ENCODE measurements at regions not wholly inside any gene's neighbourhood (a gene's known extent, or its start where the extent isn't known, plus 50 kb on each side); places are given as distances from the start of the nearest gene placed in this dataset.
"Not testable (repeated sequence)": the region's sequence is repeated elsewhere in the genome, so short reads cannot be mapped to it uniquely, and the experiment has no call there.

DNA sequence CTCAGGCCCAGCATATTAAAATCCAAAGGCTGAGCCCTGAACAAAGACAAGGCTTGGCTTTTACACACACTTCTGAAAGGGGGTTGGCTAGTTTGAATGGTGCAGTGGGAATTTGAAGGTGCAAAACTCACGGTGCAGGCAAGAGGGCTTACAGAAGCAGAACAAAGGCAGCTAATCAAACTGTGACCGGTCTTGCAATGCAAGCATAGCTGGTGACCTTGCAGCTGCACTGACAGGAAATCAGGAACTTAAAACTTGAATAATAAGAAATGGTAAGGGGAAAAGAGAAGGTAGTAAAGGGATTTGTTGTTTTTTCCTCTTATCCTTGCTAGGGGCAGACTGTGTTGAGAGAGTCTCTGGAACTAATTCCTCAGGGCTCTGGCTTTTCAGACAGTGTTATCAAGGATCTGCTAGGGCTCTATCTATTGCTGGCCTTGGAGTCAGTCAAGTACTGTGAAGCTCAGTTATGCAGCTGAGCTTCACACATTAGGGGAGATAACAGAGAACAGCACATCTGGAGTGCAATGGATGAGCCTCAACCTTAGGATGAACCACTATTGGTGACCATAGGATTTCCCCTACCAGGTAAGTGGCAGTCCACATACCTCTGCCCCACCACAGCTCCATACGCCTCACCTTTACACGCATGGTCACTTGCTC lies 97.6 kb downstream of the PPIAL4G start:
- no peak for DNase-seq

DNA sequence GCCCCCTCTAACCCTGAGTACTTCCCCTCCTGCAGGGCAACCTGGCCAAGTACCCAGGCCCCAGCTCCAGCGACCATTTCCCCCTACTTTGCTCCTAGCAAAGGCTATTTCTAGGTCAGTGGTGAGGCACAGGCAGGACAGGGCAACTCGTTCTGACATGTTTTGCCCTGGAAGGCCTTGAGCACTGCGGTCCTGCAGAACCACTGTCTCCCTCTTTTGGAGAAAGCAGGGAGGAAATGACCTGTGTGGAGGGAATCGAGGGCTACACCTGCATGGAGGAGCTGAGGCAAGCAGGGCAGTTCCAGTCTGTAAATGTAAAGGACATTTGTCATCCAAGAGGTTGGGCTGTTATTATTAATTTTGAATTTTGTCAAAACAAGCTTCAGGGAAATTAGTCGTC lies 99.1 kb downstream of the PPIAL4G start:
- DNase-seq = no peak

DNA sequence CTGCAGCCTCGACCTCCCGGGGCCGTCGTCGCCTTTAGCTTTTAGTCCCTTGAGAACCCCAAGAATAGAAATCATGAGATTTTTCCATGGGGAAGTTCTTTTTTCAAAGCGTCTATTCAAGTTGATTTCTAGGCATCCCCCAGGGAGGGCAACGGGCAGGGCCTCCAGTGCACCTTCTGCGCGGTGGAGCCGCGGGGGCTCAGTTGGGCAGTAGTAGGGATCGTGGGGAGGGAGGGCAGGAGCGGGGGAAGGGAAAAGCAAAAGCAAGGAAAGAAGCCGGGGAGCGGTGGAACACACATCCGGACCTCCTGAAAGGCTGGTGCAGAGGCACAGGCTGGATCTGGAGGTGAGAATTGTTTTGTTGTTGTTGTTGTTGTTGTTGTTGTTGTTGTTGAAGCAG lies 103.4 kb downstream of the PPIAL4G start:
- DNase-seq = no peak

DNA sequence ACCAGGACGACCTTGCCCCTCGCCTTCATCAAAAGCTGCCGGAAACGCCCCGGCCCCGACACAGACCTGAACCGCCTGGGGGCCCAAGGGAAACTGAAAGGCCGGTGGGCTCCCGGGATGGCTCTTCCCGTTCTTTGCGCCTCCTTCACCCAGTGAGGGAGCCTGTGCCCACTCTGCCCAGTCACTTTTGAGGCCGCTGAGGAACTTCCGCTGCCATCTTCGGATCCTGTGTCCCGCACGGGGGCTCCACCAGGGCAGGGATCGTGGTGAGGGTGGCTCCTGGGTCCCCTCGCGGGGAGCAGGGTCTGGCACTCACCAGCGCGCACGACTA lies 104.0 kb downstream of the PPIAL4G start:
- DNase-seq = no peak

DNA sequence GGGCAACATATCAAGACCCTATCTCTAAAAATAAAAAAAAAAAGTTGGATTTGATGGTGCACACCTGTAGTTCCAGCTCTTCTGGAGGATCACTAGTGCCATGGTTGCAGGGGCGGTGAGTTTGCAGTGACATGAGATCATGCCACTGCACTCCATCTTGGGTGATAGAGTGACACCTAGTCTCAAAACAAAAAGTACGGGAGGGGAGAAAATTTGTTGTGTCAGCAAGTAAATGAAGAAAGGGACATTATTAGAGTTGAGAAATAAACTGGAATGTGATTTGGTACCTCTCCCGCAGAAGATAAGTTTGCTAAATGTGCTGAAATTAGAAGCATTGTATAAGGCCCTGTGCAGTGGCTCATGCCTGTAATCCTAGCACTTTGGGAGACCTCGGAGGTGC lies 105.1 kb downstream of the PPIAL4G start:
- DNase-seq = not testable (repeated sequence)

DNA sequence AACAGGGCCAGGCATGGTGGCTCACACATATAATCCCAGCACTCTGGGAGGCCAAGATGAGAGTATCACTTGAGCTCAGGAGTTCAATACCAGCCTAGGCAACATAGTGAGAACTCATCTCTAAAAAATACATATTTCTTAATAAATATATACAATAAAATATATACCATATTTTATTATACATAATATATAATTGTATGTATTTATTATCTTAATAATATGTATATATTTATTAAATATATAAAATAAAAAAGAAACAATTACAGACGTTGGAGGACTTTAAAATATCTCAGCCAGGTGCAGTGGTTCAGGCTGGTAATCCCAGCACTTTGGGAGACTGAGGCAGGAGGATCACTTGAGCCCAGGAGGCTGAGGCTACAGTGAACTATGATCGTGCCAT lies 106.1 kb downstream of the PPIAL4G start:
- not testable (repeated sequence) for DNase-seq

DNA sequence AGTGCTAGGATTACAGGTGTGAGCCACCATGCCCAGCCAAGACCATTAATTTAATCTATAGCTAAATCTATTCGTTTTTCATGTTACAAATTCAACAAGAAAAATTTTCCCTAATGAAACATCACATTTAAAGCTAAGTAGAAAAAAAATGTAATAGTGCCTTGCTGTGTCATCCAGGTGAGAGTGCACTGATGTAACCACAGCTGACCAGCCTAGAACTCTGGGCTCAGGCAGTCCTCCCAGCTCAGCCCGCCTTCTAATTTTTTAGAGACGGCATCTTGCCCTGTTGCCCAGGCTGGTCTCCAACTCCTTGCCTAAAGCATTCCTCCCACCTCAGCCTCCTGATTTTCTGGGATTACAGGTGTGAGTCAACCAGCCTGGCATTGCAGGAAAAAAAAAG lies 109.0 kb downstream of the PPIAL4G start:
- no peak for DNase-seq

DNA sequence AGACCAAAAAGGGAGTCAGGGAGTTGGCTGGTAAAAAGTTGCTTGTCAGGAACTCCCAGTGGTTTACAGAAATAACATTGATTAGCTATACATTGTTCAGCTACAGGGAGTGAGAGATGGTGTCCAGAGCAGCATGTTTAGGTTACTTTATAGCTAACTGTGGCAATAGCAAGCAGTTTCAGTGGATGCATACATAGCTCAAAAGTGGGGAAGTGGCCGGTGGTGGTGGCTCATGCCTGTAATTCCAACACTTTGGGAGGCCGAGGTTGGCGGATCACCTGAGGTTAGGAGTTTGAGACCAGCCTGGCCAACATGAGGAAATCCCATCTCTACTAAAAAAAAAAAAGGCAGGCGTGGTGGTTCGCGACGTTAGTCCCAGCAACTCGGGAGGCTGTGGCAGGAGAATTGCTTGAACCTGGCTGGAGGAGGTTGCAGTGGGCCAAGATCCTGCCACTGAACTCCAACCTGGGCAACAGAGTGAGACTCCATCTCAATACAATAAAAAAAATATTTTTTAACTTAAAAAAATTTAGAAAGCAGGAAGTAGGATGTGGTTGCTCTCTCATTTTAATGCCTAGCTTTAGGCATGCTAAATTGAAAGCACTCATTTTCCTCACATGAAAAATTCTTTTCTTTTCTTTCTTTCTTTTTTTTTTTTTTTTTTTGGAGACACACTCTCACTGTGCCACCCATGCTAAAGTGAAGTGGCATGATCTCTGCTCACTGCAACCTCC lies 109.7 kb downstream of the PPIAL4G start:
- DNase-seq = peak in 1 of 2 donors; percentile 10

DNA sequence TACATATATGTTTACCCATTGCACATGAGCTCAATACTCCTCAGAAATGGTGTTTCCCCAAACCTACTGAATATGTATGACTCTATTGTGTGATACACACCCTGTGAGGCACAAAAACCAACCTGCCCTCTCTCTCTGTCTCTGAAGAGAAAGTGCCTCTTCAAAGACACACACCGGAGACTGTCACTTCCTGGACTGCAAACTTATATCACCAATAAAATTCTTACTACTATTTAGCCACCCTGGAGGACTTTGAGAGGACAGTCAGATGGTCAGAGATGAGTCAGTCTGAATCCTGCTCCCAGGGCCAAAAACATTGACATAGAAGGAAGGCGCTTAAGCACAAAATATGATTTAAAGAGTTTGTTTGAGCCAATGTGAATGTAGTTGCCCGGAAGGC lies 110.4 kb downstream of the PPIAL4G start:
- DNase-seq = peak; percentile 18 to 47

DNA sequence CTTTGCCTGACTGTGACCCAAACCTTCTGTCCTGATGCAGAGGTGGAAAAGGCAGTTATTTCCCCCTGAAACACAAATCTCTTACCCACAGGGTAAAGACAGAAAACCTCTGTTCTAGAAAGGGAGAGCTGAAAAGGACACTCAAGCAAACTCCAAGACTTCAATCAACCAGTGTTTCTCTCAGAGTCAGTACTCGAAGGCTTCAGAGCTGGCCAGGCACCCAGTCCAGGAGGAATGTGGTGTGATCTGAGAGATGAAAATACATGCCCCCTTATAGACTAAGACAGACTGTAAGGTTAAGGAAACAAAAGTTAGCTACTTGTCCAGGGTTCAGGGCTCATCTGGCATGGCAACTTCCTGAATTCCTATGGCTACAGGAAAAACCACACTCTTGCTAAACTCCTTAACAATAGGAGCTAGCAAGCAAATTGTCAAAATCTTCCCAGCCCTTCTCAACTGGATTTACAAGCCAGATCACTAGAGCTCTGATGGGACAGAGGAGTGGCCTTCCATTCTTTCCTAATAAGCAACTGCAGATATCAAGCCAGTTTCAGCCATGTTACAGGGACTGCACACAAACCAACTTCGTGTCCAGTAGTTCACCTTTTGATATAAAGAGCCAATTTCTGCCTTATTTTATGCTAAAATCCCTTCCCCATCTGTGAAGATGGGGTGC lies 110.9 kb downstream of the PPIAL4G start:
- DNase-seq = not testable (repeated sequence)

DNA sequence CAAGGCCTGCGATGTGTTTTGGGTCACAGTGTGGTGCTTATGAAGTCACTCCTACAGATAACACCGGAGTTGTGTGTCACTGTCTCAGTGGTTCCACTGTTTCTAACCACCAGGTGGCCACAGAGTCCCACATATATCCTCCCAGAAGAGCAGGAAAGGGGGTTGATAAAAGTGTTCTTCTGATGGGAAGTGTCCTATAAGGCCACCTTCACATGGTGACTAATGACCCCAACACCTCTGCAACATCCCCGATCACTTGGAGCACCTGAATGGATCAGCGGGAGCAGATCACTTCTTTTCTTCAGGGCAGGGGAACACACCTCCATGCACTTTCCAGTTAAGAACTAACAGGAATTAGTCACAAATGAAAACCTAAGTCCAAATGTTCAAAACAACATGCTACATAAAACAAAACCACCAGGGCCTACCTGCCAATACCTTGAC lies 111.5 kb downstream of the PPIAL4G start:
- peak; percentile 64 to 72 for DNase-seq

DNA sequence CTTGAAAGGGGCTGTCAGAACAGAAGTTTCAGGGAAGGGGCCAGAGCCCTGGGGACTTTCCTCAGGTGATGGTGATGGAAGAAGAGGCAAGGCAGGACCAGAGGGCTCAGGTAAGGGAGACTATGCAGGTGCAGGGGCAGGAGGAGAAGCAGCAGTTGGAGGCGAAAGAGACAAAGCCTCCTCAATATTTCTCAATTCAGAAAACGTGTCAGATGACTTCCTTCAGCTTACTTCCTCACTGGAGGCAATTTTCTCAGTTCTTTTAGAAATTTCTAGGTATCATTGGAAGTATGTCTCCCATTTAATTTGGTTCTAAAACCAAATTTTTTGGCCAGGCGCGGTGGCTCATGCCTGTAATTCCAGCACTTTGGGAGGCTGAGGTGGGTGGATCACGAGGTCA lies 112.4 kb downstream of the PPIAL4G start:
- not testable (repeated sequence) for DNase-seq

DNA sequence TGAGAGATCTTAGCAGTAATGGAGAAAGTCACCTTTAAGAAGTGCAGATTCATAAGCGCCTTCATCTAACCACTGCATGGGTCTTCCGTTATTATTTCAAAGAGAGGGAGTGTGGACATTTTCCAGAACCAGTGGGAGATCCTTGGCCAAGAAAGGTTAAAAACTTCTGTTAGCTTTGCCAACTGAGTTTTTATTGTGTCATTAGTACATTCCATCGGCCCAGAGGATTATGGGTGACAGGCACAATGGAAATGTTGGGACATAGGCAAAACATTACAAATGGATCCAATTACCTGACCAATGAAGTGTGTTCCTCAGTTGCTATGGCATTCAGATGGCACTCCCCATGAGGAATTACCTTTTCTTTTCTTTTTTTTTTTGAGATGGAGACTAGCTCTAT lies 115.5 kb downstream of the PPIAL4G start:
- no peak for DNase-seq

DNA sequence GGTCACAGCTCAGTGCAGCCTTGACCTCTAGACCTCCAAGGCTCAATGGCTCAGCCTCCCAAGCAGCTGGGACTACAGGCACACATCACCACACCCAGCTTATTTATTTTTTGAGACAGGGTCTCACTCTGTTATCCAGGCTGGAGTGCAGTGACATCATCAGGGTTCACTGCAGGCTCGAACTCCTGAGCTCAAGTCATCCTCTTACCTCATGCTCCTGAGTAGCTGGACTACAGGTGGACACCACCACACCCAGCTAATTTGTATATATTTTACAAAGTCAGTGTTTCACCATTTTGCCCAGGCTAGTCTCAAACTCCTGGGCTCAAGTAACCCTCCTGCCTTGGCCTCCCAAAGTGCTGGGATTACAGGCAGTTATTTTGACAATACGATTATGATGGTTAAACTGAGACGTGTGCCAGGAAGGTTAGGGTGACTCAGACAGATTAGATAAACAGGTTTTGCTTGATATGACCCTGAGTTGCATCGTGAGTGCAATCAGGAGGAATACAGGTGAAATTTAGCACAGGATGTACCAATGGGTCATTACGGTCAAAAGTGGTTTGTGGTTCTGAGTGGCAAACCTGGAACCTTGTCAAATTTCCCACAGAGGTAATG lies 116.9 kb downstream of the PPIAL4G start:
- DNase-seq = not testable (repeated sequence)

DNA sequence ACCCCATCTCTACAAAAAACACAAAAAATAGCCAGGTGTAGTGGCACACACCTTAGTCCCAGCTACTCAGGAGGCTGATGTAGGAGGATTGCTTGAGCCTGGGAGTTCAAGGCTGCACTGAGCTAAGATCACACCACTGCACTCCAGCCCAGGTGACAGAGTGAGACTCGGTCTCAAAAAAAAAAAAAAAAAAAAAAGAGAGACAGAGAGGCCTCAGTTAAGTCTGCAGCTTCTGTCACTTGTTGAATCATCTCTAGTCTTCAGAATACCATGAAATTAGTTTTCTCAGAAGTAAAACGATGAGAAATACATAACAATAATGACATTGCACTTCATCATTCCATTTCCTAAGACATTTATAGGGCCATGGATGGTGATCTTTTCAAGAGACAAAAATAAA lies 118.0 kb downstream of the PPIAL4G start:
- not testable (repeated sequence) for DNase-seq

DNA sequence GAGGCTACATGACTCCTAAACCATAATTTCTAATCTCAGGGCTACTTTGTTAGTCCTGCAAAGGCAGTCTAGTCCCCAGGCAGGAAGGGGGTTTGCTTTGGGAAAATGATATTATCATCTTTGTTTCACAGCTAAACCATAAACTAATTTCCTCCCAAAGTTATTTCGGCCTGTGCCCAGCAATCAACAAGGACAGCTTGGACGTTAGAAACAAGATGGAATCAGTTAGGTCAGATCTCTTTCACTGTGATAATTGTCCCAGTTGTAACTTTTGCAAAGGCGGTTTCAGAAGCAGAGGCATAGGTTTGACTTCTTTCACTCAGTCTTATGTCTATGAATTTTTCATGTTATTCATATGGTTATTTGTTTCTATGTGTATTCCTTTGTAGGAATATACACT lies 119.1 kb downstream of the PPIAL4G start:
- not testable (repeated sequence) for DNase-seq

DNA sequence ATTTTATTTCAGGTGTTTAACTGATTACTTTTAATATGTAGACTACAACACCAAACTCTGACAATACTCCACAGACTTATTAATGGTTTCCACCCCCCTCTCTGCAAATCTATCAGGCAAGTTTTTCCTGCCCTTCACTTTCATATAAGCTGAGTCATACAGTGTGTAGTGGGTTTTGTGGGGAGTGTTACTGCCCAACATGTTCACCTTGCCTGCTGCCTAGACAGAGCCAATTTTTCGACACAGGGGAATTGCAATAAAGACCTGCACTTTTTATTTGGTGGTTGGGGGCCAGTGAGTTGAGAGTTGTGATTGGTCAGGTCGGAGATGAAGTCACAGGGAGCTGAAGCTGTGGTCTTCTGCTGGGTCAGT lies 119.7 kb downstream of the PPIAL4G start:
- no peak for DNase-seq

DNA sequence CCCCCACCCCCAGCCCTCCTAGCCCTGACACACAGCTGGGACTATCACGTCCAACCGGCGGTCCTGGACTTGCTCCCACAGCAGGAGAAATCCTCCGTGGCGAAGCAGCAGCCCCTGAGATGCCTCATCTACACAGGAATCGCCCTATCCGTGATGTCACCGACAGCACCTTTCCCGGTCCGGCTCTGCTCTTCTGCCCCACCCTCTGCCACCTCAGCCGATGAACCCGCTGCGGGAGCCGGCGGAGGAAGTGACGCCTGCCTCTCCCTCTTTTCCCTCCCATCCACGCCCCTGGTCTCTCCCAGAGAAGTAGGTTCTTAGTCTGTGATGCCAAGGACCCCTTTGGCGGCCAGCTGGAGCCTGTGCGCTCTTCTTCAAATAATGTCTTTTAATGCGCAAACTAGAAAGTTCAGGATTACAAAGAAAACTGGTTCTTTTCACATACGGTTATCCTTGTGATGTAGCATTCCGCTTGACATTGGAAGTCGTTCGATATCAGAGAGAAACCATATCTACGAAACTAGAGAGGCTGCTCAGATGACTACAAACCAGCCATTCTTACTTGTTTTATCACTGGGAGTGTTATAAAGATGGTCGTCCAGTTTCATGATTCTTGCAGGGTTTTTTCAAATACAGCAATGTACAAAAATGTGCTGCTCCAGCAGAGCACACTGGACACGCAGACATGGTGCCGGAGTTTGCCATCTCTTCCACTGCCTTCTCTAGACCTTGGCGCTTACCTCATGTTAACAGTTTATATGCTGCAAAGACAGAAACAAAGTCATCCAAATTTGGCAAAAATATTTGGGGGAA lies 120.3 kb downstream of the PPIAL4G start:
- DNase-seq = peak; percentile 53 to 71

DNA sequence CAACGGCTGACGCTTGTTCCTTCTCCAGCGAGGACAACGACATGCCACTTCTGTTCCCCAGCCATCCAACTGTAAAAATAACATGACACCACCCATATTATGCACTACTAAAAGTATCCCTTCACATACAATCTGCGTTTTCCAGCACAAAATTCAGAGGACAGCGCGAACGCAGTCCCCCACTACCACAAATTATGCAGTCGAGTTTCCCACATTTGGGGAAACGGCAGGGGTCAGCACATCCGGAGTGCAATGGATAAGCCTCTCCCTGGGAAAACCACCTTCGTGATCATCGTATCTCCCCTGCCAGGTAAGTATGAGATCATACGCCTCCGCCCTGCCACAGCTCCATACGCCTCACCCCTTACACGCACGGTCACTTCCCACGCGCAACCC lies 120.9 kb downstream of the PPIAL4G start:
- DNase-seq = peak; percentile 40 to 48

DNA sequence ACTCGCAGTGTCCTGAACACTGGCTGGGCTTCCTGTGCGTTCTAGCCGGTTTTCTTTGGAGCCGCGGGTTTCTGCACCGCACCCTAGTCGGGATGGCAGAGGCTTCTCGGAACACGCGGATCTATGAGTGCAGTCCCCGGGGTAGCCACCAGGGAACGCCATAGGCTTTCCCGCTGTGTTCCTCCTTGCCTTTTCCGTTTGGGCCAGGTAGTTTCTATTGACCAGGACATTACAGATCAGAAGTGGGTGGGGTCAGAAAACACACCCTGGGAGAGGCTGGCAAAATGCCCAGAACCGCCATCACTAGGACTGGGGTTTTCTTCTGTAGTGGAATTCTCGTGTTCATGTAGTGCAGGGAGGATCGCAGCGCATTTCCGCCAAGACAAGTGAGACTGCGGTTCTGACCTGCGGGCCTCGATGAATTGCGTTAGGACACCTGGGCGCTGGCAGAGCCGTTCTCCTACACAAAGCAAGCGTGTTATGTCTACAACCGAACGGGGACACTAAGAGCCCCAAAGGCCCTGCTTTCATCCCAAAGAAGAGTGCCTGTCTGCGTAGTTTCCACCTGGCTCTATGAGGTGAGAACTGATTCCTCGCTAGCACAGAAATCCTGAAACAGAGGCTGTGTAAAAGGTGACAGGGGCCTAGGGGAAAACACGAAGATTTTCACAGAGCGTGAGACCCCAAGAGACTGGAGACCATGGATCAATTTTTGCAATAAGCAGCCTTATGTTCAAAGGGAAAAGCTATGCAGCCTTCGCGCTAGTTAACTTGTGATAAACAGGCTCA lies 121.5 kb downstream of the PPIAL4G start:
- peak; percentile 58 to 70 for DNase-seq

DNA sequence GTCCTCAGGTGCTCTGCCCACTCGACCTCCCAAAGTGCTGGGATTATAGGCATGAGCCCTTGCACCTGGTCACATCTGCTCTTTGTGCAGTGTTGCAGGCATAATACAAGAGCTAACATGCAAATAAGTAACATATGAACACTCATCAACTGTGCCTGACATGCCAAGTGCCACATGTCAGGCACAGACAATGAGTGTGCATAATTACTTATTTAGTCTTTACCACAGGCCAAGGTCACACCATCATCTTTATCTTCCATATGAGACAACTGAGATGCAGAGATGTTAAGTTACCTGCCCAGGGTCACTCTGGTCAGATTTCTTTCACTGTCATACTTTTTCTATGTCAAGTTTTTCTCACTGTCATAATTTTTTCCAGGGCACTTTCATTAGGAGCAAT lies 126.1 kb downstream of the PPIAL4G start:
- DNase-seq = no peak

DNA sequence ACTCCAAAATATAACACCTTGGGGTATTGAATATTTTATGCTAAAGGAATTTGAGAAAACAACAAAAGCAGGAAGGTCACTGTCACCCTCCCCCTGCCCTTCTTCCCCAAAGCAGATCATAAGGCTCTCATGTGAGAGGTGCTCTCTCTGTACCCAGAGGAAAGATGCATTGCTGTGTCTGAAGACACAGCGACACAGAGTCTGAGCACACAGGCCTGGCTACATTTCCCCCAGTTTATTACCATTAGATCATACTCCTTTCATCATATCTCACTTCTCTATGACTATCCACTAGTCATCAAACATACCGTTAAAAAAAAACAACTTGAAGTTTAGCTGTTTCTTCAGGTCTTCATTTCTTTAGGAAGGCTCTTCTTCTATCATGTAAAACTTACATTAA lies 127.1 kb downstream of the PPIAL4G start:
- no peak for DNase-seq

Data from stimulated activated CD4-positive, alpha-beta T cell treated with anti-CD3 and anti-CD28 coated beads, Interleukin-2, amount 100 ng/mL, for 24 hours (primary cell).